Prostate gland (tissue), 2 donors: ENCODE measurements at regions not wholly inside any gene's neighbourhood (a gene's known extent, or its start where the extent isn't known, plus 50 kb on each side); places are given as distances from the start of the nearest gene placed in this dataset.

Experiments used
- POLR2A ChIP-seq: fragments of 450-650 bp; IDR thresholded peaks from one replicate; pipeline ENCODE4 v1.6.1; 2016; ENCODE audit warnings: antibody characterized with exemption, mild to moderate bottlenecking
- POLR2AphosphoS5 ChIP-seq: sonication (generic); formaldehyde crosslinking; IDR thresholded peaks from one replicate; pipeline ENCODE4 v1.6.1; 2017; ENCODE audit warnings: antibody characterized with exemption
- TF ChIP-seq, protein P1 (sequence below), 4 experiments: fragments of 200-600 bp in 2 of 4; fragments of 450-650 bp in 2 of 4; sonication (generic) in 2 of 4; IDR thresholded peaks; 1 replicate in 3 of 4; 2 replicates in 1 of 4; pipeline ENCODE4 v1.5.1; 2016 to 2019; ENCODE audit warnings: antibody characterized with exemption in 4 of 4, mild to moderate bottlenecking in 2 of 4, moderate library complexity in 2 of 4

- TF ChIP-seq POLR2A, result no peak
- TF ChIP-seq POLR2AphosphoS5, result no peak
- TF ChIP-seq, protein P1, sequence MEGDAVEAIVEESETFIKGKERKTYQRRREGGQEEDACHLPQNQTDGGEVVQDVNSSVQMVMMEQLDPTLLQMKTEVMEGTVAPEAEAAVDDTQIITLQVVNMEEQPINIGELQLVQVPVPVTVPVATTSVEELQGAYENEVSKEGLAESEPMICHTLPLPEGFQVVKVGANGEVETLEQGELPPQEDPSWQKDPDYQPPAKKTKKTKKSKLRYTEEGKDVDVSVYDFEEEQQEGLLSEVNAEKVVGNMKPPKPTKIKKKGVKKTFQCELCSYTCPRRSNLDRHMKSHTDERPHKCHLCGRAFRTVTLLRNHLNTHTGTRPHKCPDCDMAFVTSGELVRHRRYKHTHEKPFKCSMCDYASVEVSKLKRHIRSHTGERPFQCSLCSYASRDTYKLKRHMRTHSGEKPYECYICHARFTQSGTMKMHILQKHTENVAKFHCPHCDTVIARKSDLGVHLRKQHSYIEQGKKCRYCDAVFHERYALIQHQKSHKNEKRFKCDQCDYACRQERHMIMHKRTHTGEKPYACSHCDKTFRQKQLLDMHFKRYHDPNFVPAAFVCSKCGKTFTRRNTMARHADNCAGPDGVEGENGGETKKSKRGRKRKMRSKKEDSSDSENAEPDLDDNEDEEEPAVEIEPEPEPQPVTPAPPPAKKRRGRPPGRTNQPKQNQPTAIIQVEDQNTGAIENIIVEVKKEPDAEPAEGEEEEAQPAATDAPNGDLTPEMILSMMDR (IDR thresholded peaks at IDR 0.05), result no peak
Measured at GRCh38 chr6:15063253-15063853, 182.5 kb upstream of the JARID2 start.
